ENCODE measurements at regions not wholly inside any gene's neighbourhood (a gene's known extent, or its start where the extent isn't known, plus 50 kb on each side); places are given as distances from the start of the nearest gene placed in this dataset.

GRCh38 chr1:195898373-195898772 is 709.9 kb downstream of the KCNT2 start:
- H3K4me1 ChIP-seq (replicated peaks; ENCODE audit: insufficient read depth), result no peaks in the 10 kb centered on the region
- DNase-seq, result no peak
- H3K4me3 ChIP-seq, result no peak overlapping the region
- H3K36me3 ChIP-seq (ENCODE audit: low read depth), result no peaks in the 10 kb centered on the region
- no peak overlapping the region for H3K27ac ChIP-seq
- POLR2A ChIA-PET (ENCODE audit: unreplicated experiment), result no interaction called here
- no peak overlapping the region for H3K4me2 ChIP-seq
- CTCF ChIA-PET, result no interaction called here
- H2AFZ ChIP-seq, result no peak overlapping the region
- no peaks in the 10 kb centered on the region for H4K20me1 ChIP-seq (ENCODE audit: insufficient read depth)
- H3K9me2 ChIP-seq (ENCODE audit: insufficient read depth), result no peaks in the 10 kb centered on the region
- intact Hi-C loops (cut with micrococcal nuclease; ENCODE audit: unreplicated experiment), result no loop called here
- TF ChIP-seq EZH2 (IDR thresholded peaks at IDR 0.05; ENCODE audit: low read depth), result no peak
- TF ChIP-seq CTCF (conservative IDR thresholded peaks at IDR 0.05), result no peak
- no TSS peak for BruUV-seq (replicated peaks)
- H3K79me2 ChIP-seq (ENCODE audit: low read depth), result no peaks in the 10 kb centered on the region
- H3K9me3 ChIP-seq (ENCODE audit: insufficient read depth, low read depth), result no peaks in the 10 kb centered on the region
- no peaks in the 10 kb centered on the region for H3K27me3 ChIP-seq (ENCODE audit: insufficient read depth, low read depth)
- no peaks in the 10 kb centered on the region for H3F3A ChIP-seq (ENCODE audit: insufficient read depth, low read depth)

- Histone ChIP-seq H3K9me2 (ENCODE audit: insufficient read depth) (no peaks in the 10 kb centered on the region), H3K4me2 (no peak overlapping the region), H3K27me3 (ENCODE audit: insufficient read depth, low read depth) (no peaks in the 10 kb centered on the region), H3K4me1 (replicated peaks; ENCODE audit: insufficient read depth) (no peaks in the 10 kb centered on the region), H3K9me3 (ENCODE audit: insufficient read depth, low read depth) (no peaks in the 10 kb centered on the region), H4K20me1 (ENCODE audit: insufficient read depth) (no peaks in the 10 kb centered on the region), H2AFZ (no peak overlapping the region), H3K36me3 (ENCODE audit: low read depth) (no peaks in the 10 kb centered on the region), H3F3A (ENCODE audit: insufficient read depth, low read depth) (no peaks in the 10 kb centered on the region), H3K79me2 (ENCODE audit: low read depth) (no peaks in the 10 kb centered on the region), H3K27ac (no peak overlapping the region), H3K4me3 (no peak overlapping the region)
- intact Hi-C loops (cut with micrococcal nuclease; ENCODE audit: unreplicated experiment), result no loop called here
- POLR2A ChIA-PET (ENCODE audit: unreplicated experiment), result no interaction called here
- TF ChIP-seq EZH2 (IDR thresholded peaks at IDR 0.05; ENCODE audit: low read depth), result no peak
- no peak for TF ChIP-seq CTCF (conservative IDR thresholded peaks at IDR 0.05)
- no peak for DNase-seq
- CTCF ChIA-PET, result no interaction called here
- no TSS peak for BruUV-seq (replicated peaks)
These were observed 711.2 kb downstream of the KCNT2 start for GRCh38 chr1:195897076-195897475.

- CTCF ChIA-PET, result no interaction called here
- Histone ChIP-seq H3K9me2 (ENCODE audit: insufficient read depth) (no peaks in the 10 kb centered on the region), H2AFZ (no peak overlapping the region), H3K27me3 (ENCODE audit: insufficient read depth, low read depth) (no peaks in the 10 kb centered on the region), H3F3A (ENCODE audit: insufficient read depth, low read depth) (no peaks in the 10 kb centered on the region), H3K27ac (no peak overlapping the region), H3K4me3 (no peak overlapping the region), H3K79me2 (ENCODE audit: low read depth) (no peaks in the 10 kb centered on the region), H3K36me3 (ENCODE audit: low read depth) (no peaks in the 10 kb centered on the region), H3K4me2 (no peak overlapping the region), H3K4me1 (replicated peaks; ENCODE audit: insufficient read depth) (no peaks in the 10 kb centered on the region), H4K20me1 (ENCODE audit: insufficient read depth) (no peaks in the 10 kb centered on the region), H3K9me3 (ENCODE audit: insufficient read depth, low read depth) (no peaks in the 10 kb centered on the region)
- no peak for DNase-seq
- no peak for TF ChIP-seq EZH2 (IDR thresholded peaks at IDR 0.05; ENCODE audit: low read depth)
- TF ChIP-seq CTCF (conservative IDR thresholded peaks at IDR 0.05), result no peak
- POLR2A ChIA-PET (ENCODE audit: unreplicated experiment), result no interaction called here
- intact Hi-C loops (cut with micrococcal nuclease; ENCODE audit: unreplicated experiment), result no loop called here
- BruUV-seq (replicated peaks), result no TSS peak
These were observed 713.8 kb downstream of the KCNT2 start for GRCh38 chr1:195894411-195894810.

All from PC-9 (cell line).